ENCODE measurements at regions not wholly inside any gene's neighbourhood (a gene's known extent, or its start where the extent isn't known, plus 50 kb on each side); places are given as distances from the start of the nearest gene placed in this dataset.

DNA sequence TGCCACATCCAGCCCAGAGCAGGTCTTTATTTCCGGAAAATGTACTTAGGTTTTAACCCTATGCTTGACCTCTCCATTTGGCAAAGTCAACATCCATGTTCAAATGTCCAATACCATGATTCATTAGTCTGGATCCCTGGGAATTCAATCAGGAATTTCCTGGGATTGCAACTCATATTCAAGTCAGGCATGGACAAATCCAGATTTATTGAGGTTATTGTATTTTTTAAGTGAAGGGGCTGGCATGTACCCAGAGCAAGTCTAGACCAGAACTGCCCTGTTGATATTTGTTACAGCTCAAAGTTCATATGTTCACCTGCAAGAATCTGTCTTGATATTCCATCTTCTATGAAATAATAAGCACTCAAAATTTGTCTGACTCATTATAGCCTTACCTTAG, 521.1 kb downstream of the ADGRL2 start:
- TF ChIP-seq, protein P1, sequence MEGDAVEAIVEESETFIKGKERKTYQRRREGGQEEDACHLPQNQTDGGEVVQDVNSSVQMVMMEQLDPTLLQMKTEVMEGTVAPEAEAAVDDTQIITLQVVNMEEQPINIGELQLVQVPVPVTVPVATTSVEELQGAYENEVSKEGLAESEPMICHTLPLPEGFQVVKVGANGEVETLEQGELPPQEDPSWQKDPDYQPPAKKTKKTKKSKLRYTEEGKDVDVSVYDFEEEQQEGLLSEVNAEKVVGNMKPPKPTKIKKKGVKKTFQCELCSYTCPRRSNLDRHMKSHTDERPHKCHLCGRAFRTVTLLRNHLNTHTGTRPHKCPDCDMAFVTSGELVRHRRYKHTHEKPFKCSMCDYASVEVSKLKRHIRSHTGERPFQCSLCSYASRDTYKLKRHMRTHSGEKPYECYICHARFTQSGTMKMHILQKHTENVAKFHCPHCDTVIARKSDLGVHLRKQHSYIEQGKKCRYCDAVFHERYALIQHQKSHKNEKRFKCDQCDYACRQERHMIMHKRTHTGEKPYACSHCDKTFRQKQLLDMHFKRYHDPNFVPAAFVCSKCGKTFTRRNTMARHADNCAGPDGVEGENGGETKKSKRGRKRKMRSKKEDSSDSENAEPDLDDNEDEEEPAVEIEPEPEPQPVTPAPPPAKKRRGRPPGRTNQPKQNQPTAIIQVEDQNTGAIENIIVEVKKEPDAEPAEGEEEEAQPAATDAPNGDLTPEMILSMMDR (IDR thresholded peaks at IDR 0.05; ENCODE audit: low read length), result no peak
- TF ChIP-seq EZH2 (IDR thresholded peaks at IDR 0.05; ENCODE audit: borderline replicate concordance, low read length), result no peak
